H1 (cell line): ENCODE measurements at regions not wholly inside any gene's neighbourhood (a gene's known extent, or its start where the extent isn't known, plus 50 kb on each side); places are given as distances from the start of the nearest gene placed in this dataset.

Source experiments
- CTCF ChIA-PET: fragments of 300-600 bp; sonication (Branson Sonifier 250); formaldehyde crosslinking; loops from one replicate; lab custom pipeline; 2021; ENCODE audit not compliant: partially characterized antibody; lab: Charles Lee
- POLR2A ChIA-PET: fragments of 300-600 bp; sonication (Branson Sonifier 250); formaldehyde crosslinking; loops from one replicate; lab custom pipeline; 2021; ENCODE audit warnings: inconsistent platforms; ENCODE audit not compliant: partially characterized antibody; lab: Charles Lee
- DNase-seq, 2 experiments: peaks; one replicate each; pipeline versions ENCODE4 v3.0.0 to v3.0.0-alpha.2; 2010 to 2022; ENCODE audit warnings: low spot score in 2 of 2, low read depth in 1 of 2, mixed read lengths in 1 of 2
- FAIRE-seq: peaks from 2 replicates; lab custom pipeline; 2011; peaks lifted over from hg19 to GRCh38; lab: Jason Lieb, UNC
- H2AFZ ChIP-seq: 2 replicates; pipeline ENCODE4 v1.8.1; 2012; ENCODE audit warnings: low read length, inconsistent platforms
- H2AK5ac ChIP-seq: 2 replicates; pipeline ENCODE4 v1.6.1; 2013; ENCODE audit warnings: low read depth, low read length
- H2BK120ac ChIP-seq: replicated peaks from 2 replicates; pipeline ENCODE3; 2013; ENCODE audit warnings: low read depth, low read length, inconsistent platforms
- H2BK12ac ChIP-seq: 2 replicates; pipeline ENCODE4 v1.6.1; 2013; ENCODE audit warnings: low read depth, low read length
- H2BK15ac ChIP-seq: 2 replicates; pipeline ENCODE4 v1.6.1; 2013; ENCODE audit warnings: low read length
- H2BK20ac ChIP-seq: 2 replicates; pipeline ENCODE4 v1.6.1; 2013; ENCODE audit warnings: low read length
- H2BK5ac ChIP-seq: 2 replicates; pipeline ENCODE4 v1.6.1; 2013; ENCODE audit warnings: low read depth, low read length
- H3K14ac ChIP-seq: 2 replicates; pipeline ENCODE4 v1.6.1; 2013; ENCODE audit warnings: inconsistent platforms; ENCODE audit not compliant: insufficient read length
- H3K18ac ChIP-seq: 2 replicates; pipeline ENCODE4 v1.6.1; 2013; ENCODE audit warnings: low read length; ENCODE audit errors: extremely low read depth
- H3K23ac ChIP-seq: 2 replicates; pipeline ENCODE4 v1.6.1; 2013; ENCODE audit warnings: inconsistent platforms; ENCODE audit not compliant: insufficient read length
- H3K23me2 ChIP-seq: 2 replicates; pipeline ENCODE4 v1.6.1; 2013; ENCODE audit warnings: low read depth, low read length
- H3K27ac ChIP-seq: 2 replicates; pipeline ENCODE4 v1.6.1; 2011; ENCODE audit warnings: low read depth, low read length, inconsistent platforms
- H3K27me3 ChIP-seq, 4 experiments: replicated peaks in 1 of 4; 1 replicate in 1 of 4; 2 replicates in 3 of 4; pipeline versions ENCODE4 v1.6.1 to v1.8.1; 2011 to 2013; ENCODE audit warnings: low read length in 3 of 4, mild to moderate bottlenecking in 3 of 4, inconsistent platforms in 2 of 4, mixed read lengths in 2 of 4, moderate library complexity in 1 of 4; ENCODE audit not compliant: control insufficient read depth in 3 of 4, insufficient read depth in 3 of 4; ENCODE audit errors: extremely low read depth in 1 of 4
- H3K36me3 ChIP-seq, 4 experiments: 2 replicates each; pipeline versions ENCODE4 v1.6.1 to v1.8.1; 2011 to 2013; ENCODE audit warnings: mild to moderate bottlenecking in 4 of 4, low read length in 3 of 4, moderate library complexity in 2 of 4, control low read depth in 1 of 4, inconsistent platforms in 1 of 4; ENCODE audit not compliant: insufficient read depth in 4 of 4, control insufficient read depth in 2 of 4
- H3K4ac ChIP-seq: replicated peaks from 2 replicates; pipeline ENCODE3; 2013; ENCODE audit warnings: low read length, low read depth, mixed read lengths, inconsistent platforms; ENCODE audit not compliant: insufficient read length
- H3K4me1 ChIP-seq, 4 experiments: replicated peaks in 1 of 4; 1 replicate in 1 of 4; 2 replicates in 3 of 4; pipeline versions ENCODE4 v1.6.1 to v1.8.1; 2011 to 2013; ENCODE audit warnings: low read length in 3 of 4, inconsistent platforms in 2 of 4, mixed read lengths in 1 of 4; ENCODE audit not compliant: insufficient read depth in 4 of 4, control insufficient read depth in 3 of 4
- H3K4me2 ChIP-seq, 2 experiments: 2 replicates each; pipeline versions ENCODE4 v1.6.1 to v1.8.1; 2011 to 2013; ENCODE audit warnings: low read depth in 2 of 2, low read length in 2 of 2, control low read depth in 1 of 2, inconsistent platforms in 1 of 2, mild to moderate bottlenecking in 1 of 2; ENCODE audit not compliant: insufficient read depth in 1 of 2
- H3K4me3 ChIP-seq, 4 experiments: fragments of 200-600, 300-600 bp in 1 of 4; sonication (generic), shearing (Covaris generic), sonication (Bioruptor Twin) in 1 of 4; 2 replicates each; pipeline versions ENCODE4 v1.5.1 to v1.8.1; 2011 to 2016; ENCODE audit warnings: low read length in 4 of 4, low read depth in 3 of 4, control low read depth in 2 of 4, inconsistent platforms in 2 of 4, mild to moderate bottlenecking in 2 of 4, mixed read lengths in 1 of 4, moderate library complexity in 1 of 4; ENCODE audit not compliant: insufficient read depth in 2 of 4; ENCODE audit errors: extremely low read depth in 1 of 4
- H3K56ac ChIP-seq: replicated peaks from 2 replicates; pipeline ENCODE3; 2013; ENCODE audit warnings: low read depth, mild to moderate bottlenecking, mixed read lengths, low read length, inconsistent platforms; ENCODE audit not compliant: insufficient read length
- H3K79me1 ChIP-seq: 2 replicates; pipeline ENCODE4 v1.6.1; 2013; ENCODE audit warnings: low read depth, low read length, control low read depth
- H3K79me2 ChIP-seq, 2 experiments: 2 replicates each; pipeline versions ENCODE4 v1.6.1 to v1.8.1; 2012 to 2013; ENCODE audit warnings: low read length in 2 of 2, mild to moderate bottlenecking in 2 of 2, inconsistent platforms in 1 of 2; ENCODE audit not compliant: insufficient read depth in 2 of 2, control insufficient read depth in 1 of 2
- H3K9ac ChIP-seq, 4 experiments: replicated peaks in 1 of 4; 1 replicate in 1 of 4; 2 replicates in 3 of 4; pipeline versions ENCODE4 v1.6.1 to v1.8.1; 2011 to 2013; ENCODE audit warnings: low read depth in 3 of 4, low read length in 3 of 4, control low read depth in 2 of 4, mild to moderate bottlenecking in 2 of 4, moderate library complexity in 2 of 4, inconsistent platforms in 1 of 4; ENCODE audit errors: extremely low read depth in 1 of 4
- H3K9me3 ChIP-seq, 2 experiments: 2 replicates each; pipeline versions ENCODE4 v1.6.1 to v1.8.1; 2012 to 2013; ENCODE audit warnings: mild to moderate bottlenecking in 2 of 2, moderate library complexity in 2 of 2, control low read depth in 1 of 2, inconsistent platforms in 1 of 2, low read depth in 1 of 2, low read length in 1 of 2, mixed read lengths in 1 of 2; ENCODE audit not compliant: insufficient read depth in 2 of 2
- H4K20me1 ChIP-seq, 2 experiments: replicated peaks in 1 of 2; 2 replicates each; pipeline versions ENCODE3 to v1.8.1; 2011 to 2013; ENCODE audit warnings: inconsistent platforms in 2 of 2, low read length in 2 of 2, mild to moderate bottlenecking in 1 of 2; ENCODE audit not compliant: insufficient read depth in 2 of 2, control insufficient read depth in 1 of 2
- H4K5ac ChIP-seq: 2 replicates; pipeline ENCODE4 v1.6.1; 2013; ENCODE audit warnings: low read length, low read depth, mixed read lengths, inconsistent platforms; ENCODE audit not compliant: insufficient read length
- H4K8ac ChIP-seq: 2 replicates; pipeline ENCODE4 v1.8.0; 2013; ENCODE audit warnings: mild to moderate bottlenecking, moderate library complexity, low read length, inconsistent platforms; ENCODE audit not compliant: insufficient read depth; ENCODE audit errors: extremely low read depth
- H4K91ac ChIP-seq: replicated peaks from 2 replicates; pipeline ENCODE3; 2013; ENCODE audit warnings: low read length, mixed read lengths, inconsistent platforms; ENCODE audit not compliant: insufficient read length
- NRF1 ChIP-seq: IDR thresholded peaks from 2 replicates; pipeline ENCODE4 v1.6.1; 2011; ENCODE audit warnings: mild to moderate bottlenecking, low read depth, low read length, improper control_type of control experiment
- POU5F1 ChIP-seq: IDR thresholded peaks from 2 replicates; pipeline ENCODE4 v1.6.1; 2011; ENCODE audit warnings: low read depth, mild to moderate bottlenecking, low read length, moderate library complexity
- TAF1 ChIP-seq: IDR thresholded peaks from 2 replicates; pipeline ENCODE4 v1.6.1; 2011; ENCODE audit warnings: mild to moderate bottlenecking, low read depth, low read length
- WGBS, 2 experiments: shearing (Covaris generic) in 1 of 2; methylation state at CpG; one replicate each; pipeline versions ENCODE4 v1.1.6 to v1.1.7; 2013 to 2015; ENCODE audit warnings: low lambda C conversion rate in 2 of 2, mixed read lengths in 2 of 2, inconsistent platforms in 1 of 2, low coverage in 1 of 2, missing lambda C conversion rate in 1 of 2; ENCODE audit not compliant: insufficient replicate concordance in 2 of 2, insufficient coverage in 1 of 2, insufficient read length in 1 of 2; ENCODE audit errors: extremely low coverage in 1 of 2, missing lambda C conversion rate in 1 of 2; 5-methylcytosine and 5-hydroxymethylcytosine counted together
- TF ChIP-seq, protein P1 (sequence below): IDR thresholded peaks from 2 replicates; pipeline ENCODE4 v1.6.1; 2011; ENCODE audit warnings: low read depth, mild to moderate bottlenecking, low read length; ENCODE audit not compliant: insufficient read depth

DNA sequence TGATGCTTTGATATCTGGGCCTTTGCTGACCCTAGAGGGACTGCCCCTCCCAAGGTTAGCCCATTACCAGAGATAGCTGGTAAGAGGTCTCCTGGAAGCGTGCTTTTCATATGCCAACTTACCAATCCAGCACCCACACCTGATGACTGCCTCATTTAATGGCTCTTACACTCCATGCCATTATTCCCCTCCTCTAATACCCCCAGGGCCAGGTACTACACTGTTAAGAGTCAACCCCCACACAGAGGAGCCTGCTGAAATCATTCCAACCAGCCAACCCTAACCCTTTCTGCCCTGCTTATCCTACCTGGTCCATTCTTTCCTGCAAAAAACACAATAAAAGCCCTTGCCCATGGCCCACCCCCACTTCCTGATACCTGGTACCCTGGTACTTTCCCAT is 736.8 kb upstream of the SLC35B3 start:
- no peak overlapping the region for H3K18ac ChIP-seq
- DNase-seq = no peak
- H2BK12ac ChIP-seq = no peak overlapping the region
- TF ChIP-seq, protein P1, sequence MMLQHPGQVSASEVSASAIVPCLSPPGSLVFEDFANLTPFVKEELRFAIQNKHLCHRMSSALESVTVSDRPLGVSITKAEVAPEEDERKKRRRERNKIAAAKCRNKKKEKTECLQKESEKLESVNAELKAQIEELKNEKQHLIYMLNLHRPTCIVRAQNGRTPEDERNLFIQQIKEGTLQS = no peak
- TF ChIP-seq NRF1 (no peak), POU5F1 (no peak), TAF1 (no peak)
- TF ChIP-seq, all 59 proteins: peak for 0
- Histone ChIP-seq H3K79me2 (no peaks in the 10 kb centered on the region), H3K79me1 (no peaks in the 10 kb centered on the region), H4K91ac (no peak overlapping the region), H3K27ac (no peak overlapping the region), H2BK15ac (no peak overlapping the region), H3K9me3 (peaks cover 4 to 19% of the 10 kb centered on the region in 2 experiments; a peak in 3 of 4 replicates), H3K4me2 (no peak overlapping the region), H3K4me3 (no peak overlapping the region), H3K4ac (no peak overlapping the region), H3K4me1 (no peaks in the 10 kb centered on the region), H2AK5ac (no peak overlapping the region), H4K20me1 (no peaks in the 10 kb centered on the region), H3K23ac (no peak overlapping the region), H3K36me3 (no peaks in the 10 kb centered on the region), H4K8ac (no peak overlapping the region), H2BK20ac (no peak overlapping the region), H3K27me3 (no peaks in the 10 kb centered on the region), H2BK5ac (no peak overlapping the region), H2AFZ (no peak overlapping the region), H2BK120ac (no peak overlapping the region), H3K23me2 (no peaks in the 10 kb centered on the region), H4K5ac (no peak overlapping the region), H3K56ac (no peak overlapping the region), H3K14ac (no peak overlapping the region), H3K9ac (no peak overlapping the region)
- CTCF ChIA-PET = no interaction called here
- no peak for FAIRE-seq
- POLR2A ChIA-PET = no interaction called here
- whole genome bisulfite sequencing, 2 experiments = 84% methylated on average over 1 of the region's 1 CpG; no CpG with 5 or more reads in 1 of the 2 experiments
